ENCODE measurements at regions not wholly inside any gene's neighbourhood (a gene's known extent, or its start where the extent isn't known, plus 50 kb on each side); places are given as distances from the start of the nearest gene placed in this dataset.
A peak's percentile ranks its signal among the peaks of the same experiment; 100 is the strongest.

DNA sequence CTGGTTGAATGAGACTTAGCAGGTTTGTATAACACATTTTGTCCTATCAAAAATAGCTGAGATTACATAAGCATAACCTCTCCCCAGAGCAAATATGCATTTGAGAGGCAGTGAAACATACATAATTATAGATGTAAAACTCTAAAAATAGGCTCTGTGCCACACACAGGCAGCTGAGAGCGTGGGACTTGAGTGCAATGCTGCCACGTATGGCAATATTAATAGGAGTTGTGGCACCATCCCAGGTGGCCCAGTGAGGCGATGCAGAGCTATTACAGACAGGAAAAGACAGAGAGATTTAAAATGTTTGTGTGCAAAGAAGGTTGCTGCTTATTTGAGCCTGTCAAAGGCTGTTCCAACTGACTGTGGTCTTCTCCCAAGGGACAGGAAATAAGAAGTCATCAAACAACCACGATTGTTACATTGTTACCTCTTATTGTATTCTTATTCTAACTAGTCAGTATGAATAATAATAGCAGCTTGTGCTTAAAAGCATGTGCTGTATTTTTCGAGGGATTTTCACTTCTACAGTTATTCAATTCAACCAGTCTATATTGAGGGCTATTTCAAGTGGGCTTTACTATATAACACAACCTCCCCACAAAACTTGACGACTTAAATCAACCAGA, 116.5 kb downstream of the SALL1 start:
- peak; percentile 28 for DNase-seq

DNA sequence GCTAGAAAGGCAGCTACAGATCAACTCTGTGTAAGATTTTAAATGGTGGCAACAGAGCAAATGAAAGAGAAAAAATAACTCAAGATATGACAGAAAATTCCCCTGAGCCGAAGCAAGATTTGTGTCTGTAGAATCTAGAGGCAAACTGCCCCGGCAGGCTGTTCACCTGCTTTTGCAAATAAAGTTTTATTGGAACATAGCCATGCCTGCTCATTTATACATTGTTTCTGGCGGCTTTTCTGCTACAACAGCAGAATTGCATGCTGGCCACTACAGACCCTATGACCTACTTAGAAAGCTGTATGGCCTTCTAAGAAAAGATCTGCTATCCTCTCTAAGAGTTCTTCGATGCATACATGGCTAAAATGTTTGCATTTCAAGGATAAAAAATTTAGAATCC, 119.5 kb downstream of the SALL1 start:
- no peak for DNase-seq

DNA sequence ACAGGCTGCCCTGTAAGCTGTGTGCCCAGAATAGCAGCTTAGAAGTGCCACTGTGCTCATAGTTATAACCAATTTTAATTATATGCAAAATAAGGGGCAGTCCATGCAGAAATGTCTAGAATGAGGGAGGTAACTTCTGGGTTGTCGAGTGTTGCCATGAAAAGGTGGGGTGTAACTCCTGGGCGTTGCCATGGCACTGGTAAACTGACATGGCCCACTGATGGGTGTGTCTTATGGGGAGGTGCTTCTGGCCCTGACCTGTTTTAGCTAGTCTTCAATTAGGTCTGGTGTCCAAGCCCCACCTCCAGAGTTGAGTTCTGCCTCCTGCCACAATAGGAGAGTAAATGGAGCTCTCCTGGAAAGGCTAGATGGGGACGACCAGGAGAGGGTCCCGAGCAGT, 120.6 kb downstream of the SALL1 start:
- no peak for DNase-seq

DNA sequence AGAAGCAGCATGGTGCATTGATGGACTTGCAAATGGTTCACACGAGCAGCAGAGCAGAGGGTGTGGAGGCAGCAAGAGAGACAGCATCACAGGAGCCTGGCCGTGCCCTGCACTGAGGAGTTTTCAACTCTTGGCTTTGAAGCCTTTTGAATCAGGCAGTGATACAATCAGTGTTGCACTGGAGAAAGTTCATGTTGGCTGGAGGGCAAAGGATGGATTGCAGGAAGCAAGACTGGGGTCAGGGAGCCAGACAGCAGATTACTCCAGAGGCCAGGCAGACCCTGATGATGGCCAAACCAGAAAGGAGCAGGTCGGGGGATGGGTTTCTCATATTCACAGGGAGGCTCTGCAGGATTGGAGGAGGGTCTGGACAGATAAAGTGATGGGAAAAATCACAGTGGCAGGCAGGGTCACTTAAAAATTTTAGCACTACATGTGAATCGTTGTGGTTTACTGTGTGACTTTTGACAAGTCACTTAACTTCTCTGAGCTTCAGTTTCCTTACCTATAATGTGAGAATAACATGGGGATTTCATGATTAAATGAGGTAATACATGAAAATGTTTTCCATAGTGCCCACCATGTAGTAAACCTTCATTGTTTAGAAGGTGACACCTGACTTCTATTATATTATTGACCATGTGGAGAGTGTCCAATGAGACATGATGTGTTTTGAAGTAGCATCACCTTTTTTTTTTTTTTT, 125.3 kb downstream of the SALL1 start:
- no peak for DNase-seq

DNA sequence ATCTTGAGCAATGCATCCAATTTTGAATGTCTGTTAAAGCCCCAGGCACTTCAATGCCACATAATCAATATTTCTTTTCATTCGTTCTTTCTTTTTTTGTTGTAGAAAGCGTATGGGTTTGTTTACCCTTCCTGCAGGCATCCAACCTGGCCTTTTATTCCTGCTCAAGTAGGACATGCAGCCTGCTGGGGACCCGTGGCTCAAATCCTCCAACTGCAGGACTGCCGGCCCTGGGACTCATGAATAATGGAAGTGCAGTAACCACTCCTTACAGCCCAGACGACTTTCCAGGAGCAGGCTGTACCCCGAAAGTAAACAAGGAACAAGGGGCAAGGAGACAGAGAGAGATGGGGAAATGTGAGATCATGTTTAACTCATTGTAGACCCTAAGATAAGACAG, 126.4 kb downstream of the SALL1 start:
- no peak for DNase-seq

DNA sequence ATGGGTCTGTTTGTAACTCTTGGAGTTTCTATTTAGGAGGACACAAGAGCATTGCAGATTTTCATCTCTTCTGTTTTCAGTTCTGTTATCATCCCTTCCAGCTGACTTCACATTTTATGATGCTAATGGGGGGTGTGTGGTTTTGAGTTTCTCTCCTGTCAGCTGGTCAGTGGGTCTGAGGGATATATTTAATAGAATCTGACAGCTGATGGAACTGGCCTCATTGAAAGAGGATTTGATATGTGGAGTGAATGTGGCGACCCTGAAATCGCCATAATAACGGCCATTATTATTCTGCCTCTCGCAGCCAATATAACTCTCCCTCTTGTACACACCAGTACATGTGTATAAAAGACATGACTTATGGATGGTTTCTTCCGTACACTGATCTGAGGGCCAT, 128.1 kb downstream of the SALL1 start:
- DNase-seq: peak; percentile 63

DNA sequence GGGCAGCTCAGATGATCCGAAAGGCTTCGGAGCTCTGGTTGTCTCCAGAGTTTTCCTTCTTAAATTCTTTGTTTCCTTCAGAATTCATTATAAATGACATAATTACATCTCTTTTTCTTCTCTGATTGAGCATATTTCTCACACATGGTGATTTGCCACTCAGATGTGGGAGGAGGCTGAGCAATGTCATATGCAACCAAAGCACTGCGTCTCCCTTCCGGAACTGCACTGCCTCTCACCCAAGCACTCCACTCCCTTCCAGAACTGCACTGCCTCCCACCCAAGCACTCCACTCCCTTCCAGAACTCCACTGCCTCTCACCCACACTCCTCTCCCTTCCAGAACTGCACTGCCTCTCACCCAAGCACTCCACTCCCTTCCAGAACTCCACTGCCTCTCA, 131.5 kb downstream of the SALL1 start:
- DNase-seq: no peak

DNA sequence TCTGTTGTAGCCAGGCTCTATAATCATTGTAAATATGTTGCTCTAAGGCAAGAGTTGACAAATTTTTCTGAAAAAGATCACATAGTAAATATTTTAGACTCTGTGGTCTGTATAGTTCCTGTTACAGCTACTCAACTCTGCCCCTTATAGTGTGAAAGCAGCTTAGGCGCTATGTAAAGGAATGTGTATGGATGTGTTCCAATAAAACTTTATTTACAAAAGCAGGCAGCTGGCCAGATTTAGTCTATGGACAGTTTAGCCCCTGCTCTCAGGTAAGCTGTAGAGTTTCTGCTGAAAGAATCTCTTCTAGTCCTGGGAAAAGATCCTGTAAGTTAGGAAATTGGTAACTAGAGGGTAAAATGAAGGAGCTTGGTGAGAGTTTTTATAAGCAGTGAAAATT, 133.1 kb downstream of the SALL1 start:
- no peak for DNase-seq

DNA sequence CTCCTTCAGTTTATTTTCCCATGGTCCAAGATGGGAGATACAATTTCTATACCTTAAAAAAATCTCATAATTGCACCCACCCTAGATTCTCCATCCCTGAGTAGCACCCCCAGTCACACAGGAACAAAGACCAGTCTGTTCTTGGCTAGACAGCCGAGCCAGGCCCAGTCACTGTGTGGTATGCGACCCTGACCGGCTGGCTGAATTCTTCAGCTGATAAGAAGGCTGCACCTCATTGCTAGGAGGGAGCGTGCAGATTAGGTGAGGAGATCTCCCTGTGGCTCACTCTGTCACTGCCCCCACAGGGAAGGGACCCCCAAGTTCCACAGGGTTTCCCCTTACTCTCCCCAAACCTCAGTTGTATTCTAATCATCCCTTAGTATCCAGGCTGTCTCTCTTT, 138.7 kb downstream of the SALL1 start:
- DNase-seq: no peak

DNA sequence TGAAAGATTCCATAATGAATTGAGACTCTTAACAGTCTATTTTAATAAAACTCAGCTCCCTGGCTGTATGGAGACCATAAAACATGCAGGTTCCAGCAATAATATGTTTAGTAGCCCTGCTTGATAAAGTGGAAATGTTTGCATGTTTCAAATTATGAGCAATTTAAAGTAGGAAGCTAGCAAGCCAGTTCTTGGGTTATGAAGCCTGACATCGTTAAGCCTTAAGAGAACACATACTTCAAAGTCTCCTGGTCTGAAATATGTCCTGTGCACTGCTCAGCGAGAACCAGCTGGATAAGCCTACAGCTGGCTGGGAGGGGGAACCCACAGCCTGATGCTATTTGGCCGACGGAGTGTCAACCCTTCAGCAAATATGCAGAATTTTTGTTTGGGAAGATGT, 140.3 kb downstream of the SALL1 start:
- no peak for DNase-seq

DNA sequence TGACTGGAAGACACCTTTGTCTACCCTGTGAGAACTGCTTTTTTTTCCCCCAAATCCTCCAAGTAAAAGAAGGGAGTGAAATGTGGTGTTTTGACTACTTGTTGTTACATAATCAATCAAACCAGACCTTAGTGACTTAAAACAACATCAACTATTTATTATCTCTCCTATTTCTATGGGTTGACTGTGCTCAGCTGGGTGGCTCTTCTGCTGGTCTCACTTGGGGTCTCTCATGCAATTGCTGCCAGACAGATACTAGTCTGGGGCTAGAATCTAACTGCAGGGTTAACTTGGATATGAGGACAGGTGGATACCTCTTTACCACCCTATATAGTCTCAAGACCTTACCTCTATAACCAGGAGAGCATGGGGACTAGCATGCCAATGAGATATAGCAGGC, 141.3 kb downstream of the SALL1 start:
- DNase-seq: no peak

DNA sequence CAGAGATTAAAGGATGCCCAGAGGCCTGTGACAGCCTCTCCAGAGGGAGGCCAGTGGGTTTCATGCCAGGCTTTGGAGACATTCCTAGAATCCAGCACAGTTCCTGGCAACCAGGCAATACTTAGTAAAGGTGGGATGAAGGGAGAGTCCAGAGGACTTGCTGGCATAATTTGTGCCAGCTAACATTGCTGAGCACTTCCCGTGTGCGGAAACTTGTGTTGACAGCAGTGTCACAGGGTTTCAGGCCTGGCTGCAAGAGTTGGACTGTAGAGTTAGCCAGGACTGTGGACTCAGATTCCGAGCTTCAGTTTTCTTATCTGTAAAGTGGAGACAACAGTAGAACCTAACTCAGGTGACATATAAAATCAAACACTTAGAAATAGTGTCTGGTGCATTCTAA, 141.7 kb downstream of the SALL1 start:
- DNase-seq: no peak

DNA sequence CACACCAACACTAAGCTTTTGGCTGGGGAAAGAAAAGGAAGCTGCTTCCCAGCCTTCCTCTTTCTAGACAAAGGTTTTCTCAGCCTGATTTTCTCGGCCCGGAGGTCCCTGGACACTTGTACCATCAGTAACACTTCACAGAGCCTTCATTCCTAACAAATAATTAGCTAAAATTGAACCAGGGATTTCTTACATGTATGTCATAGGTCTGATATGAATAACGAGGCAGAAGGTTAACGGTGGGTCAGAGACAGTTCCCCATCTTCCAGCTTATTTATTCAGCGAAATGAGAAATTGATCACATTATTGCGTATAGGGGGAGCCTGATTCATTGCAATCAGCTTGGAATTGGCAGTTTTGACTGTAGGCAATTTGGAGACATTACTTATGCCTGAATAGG, 142.5 kb downstream of the SALL1 start:
- DNase-seq: no peak

DNA sequence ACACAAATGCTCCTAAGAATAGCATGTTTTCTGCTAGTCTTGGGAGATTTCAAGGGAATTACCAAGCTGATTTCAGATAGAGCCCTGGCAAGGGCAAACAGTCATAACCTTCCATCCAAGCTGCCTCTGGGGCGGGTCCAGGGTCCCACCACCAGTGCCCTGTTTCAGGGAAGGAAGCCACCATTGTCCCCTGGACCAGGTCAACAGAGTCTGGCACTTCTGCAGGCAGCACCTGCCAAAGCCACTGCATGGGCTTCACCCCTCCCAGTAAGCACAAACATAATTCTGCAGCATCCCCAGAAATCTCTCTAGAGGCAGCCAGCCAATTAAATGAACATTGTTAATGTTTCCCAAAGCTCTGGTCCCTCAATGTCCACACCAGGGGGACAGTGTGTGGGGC, 143.0 kb downstream of the SALL1 start:
- no peak for DNase-seq

DNA sequence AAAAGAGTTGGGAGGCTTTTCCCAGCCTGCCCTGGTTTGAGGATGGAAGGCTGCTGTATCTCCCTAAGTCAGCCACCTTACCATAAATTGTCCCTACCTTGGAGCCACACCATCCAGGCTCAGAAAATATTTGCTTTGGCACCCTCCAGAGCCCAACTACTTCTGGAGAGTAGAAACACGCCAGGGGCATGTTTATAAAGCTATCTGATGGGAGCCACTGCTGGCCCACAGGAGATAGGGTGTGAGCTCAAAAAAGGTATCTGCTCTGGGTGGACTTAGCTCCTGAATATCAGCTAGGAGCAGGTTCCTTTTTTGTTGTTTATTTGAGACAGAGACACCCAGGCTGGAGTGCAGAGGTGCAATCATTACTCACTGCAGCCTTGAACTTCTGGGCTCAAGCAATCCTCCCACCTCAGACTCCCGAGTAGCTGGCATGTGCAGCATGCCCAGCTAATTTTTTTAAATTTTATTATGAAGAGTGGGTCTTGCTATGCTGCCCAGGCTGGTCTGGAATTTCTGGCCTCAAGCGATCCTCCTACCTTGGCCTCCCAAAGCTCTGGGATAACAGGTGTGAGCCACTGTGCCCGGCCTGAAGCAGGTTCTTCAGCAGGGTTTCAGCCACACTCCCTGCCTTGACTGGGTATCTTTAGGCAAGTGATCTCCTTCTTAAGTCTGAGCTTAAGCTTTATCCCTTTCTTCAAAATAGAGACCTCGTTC, 147.1 kb downstream of the SALL1 start:
- DNase-seq: no peak

DNA sequence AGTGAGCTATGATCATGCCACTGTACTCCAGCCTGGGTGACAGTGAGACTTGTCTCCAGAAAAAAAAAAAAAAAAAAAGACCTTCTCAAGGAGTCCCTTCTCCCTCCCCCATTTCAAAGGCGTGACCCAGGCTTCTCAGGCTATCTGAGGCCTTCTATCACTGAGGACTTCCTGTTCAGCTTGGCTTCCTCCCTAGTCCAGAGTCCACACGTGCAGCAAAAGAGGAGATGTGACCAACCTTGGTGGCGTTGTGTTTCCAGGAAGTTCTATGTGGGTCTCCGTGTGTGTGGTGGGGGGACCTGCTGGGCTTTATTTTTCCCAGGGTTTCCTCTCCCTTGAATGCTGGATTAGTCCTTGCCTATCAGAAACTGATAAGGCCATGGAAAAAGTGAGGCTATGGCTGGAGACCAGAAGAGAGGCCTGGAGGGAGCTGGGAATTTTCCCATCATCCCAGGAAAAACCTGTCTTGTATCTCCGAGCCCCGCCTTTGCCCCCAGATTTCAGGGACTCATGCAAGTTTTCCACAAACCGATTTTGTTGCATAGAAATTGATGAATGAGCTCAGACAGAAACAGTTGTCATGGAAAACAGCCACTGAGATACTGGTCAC, 148.1 kb downstream of the SALL1 start:
- DNase-seq: no peak

DNA sequence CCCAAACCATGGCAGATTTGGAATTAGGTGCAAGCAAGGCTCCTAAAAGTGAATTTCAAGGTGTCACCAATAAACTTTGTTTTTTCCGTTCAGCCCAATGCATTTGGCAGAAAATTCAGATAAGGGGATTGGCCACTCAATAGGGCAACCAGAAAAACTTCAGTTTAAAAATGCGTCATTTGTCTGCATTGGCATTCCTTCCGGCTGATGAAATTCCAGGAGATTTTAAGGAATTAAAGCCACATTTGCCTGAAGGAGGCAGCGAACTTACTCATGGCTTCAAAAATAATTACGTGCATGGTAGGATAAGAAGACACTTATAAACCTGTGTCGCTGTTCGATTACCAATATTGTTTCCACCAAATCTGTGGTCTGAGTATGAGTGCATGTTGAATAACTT, 151.9 kb downstream of the SALL1 start:
- DNase-seq: no peak

DNA sequence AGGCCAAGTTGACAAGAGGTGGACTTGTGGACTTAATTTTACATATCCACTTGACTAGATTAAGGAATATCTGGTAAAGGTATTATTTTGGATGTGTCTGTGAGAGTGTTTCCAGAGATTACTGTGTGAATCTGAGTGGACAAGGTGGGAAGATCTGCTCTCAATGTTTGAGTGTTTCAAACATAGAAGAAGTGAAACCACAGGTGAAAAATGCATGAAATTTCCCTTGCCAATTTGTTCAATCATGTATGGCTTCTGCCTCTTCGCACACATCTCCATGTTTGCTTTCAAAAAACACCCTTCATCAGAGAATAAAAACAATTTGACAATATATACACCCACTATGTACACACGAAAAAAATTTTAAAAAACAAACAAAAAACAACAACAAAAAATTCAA, 152.7 kb downstream of the SALL1 start:
- no peak for DNase-seq

DNA sequence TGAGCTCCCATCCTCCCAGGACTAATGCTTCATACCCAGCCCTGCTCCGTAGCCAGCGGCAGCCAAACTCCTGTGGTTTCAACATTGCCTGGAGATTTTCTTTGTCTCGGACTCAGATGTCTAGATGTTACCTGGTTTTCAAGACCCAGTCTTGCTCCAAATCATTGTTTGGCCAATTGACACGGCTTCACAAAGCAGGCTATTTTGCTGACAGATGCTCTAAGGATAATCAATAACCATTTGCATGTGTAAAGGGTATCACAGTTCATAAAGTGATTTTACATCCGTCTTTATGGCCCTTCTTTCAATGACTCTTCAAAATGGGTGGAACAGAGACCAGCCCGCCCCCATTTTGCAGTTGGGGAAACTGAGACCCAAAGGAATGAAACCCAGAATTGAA, 153.4 kb downstream of the SALL1 start:
- DNase-seq: no peak

DNA sequence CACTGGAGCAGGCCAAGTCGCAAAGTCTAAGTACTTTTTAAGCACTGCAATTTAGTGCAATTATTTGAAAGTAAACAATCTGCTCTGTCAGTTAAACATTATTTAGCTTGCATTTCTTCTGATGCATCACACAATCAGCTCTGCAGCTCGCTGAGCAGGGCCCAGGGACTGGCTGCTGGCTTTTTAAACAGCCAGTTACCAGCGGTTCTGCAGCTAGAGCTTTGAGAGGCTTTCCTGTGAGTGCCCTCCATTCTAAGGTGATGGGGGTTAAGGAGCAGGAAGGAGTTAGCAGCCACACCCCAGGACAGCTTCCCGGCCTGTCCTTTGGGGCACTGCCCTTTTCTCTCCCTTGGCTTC, 154.3 kb downstream of the SALL1 start:
- no peak for DNase-seq

DNA sequence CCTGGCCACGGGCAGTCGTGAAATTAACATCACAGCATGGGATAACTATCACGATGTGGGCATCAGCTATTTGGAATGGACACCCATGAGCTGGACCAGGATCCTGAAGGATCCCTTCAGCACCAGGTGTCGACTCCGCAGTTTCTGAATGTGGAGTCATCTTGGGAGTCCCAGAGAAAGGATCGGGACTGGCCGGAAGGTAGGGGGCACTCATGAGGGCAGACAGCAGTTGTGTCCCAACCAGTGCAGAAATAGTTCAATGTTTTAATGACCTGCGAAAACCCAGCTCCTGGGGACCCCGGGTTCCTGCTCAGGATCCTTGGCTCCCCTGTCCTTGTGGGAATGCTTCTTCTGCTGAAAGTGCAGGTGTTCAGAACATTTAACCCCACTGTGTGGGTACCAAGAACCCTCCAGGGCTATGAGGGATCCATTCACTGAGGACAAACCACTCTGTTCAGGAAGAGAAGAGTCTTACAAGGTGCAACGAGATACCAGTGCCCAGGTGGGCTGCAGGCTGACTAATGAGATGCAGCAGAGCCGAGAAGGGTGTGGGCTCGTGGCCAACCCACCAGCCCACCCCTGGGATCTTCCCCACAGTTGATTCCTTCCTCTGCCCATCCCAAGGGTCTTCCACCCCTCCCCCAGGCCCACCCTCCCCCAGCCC, 154.8 kb downstream of the SALL1 start:
- no peak for DNase-seq

DNA sequence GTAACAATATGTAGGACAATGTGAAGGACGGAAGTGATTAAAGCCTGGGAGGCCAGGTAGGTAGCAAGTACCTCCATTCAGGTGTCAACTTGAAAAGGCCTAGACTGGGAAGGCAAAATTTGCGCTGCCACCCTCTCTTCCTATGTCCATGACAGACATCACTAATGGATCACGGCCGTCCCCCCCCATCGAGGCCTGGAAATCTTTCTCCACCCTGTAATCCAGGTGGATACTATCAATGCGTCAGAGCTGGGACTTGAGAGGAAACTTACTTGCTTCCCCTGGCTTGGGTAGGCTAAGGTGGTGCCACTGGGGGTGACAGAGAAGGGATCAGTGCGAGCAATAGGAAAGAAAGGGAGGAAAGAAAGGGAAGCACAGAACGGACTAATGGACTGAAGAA, 156.1 kb downstream of the SALL1 start:
- DNase-seq: no peak

DNA sequence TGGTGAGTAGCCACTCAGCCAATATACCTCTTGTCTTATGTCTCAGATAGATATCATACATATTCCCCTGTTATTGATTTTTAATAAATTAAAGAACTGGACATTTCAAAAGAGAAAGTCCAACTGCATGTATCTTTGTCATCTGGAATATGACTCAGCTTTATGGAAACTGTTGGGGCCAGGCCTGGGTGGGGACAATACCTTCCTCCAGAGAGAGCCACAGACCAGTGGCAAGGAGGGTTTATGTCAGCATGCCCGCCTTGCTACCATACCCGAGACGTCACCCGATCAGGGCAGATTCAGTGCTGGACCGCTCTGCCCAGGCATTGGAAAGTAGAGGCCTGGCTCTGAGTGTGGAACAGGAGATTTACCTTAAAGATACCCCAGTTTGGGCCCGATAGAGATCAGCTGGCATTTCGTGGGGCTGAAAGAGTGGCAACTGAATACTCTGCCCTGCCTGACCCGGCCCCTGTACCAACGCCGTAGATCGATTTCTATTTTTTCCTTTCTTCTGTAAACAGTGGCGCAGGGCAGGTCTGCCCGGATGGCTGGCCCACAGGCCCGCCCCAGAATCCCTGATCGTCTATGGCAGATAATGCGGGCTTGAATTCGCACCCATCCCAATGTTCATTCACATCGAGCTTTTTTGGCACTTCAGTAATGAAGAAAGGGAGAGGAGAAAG, 158.6 kb downstream of the SALL1 start:
- DNase-seq: no peak
